PC-9 (cell line): ENCODE measurements at regions not wholly inside any gene's neighbourhood (a gene's known extent, or its start where the extent isn't known, plus 50 kb on each side); places are given as distances from the start of the nearest gene placed in this dataset.

Source experiments
- EZH2 ChIP-seq: fragments of 200-600 bp; sonication (generic); IDR thresholded peaks from 2 replicates; pipeline ENCODE4 v1.8.0; 2017; ENCODE audit warnings: antibody characterized with exemption, low read depth
- TF ChIP-seq, protein P1 (sequence below): fragments of 200-600 bp; sonication (generic); conservative IDR thresholded peaks from 2 replicates; pipeline ENCODE4 v1.6.1; 2017; ENCODE audit warnings: mixed run types, antibody characterized with exemption, mild to moderate bottlenecking, moderate library complexity

DNA sequence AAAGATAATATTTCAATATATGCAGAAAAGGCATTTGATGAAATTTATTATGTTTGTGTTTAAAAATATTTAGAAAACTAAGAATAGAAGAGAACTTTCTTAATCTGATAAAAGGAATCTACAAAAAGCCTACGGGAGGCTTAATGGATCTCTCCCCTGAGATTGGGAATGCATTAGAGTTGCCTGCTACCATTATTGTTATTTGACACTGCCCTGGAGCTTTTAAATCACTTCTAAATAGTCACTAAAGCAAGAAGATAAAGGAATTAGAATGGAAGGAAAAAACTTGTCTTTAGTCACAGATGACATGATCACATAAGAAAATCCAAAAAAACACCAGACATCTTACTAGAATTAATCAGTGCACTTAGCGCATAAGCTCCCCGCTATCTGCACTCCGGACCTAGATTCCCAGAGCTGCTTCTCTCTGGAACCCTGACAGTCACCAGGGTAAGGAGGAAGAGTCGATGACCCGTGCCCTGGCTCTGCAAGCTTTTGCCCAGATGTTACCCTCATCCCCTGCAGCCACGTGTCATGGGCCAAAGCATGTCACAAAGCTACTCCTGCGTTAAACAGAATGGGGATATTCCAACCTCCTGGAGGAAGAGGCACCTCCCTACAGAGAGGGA lies 97.1 kb downstream of the MINAR1 start:
- TF ChIP-seq, protein P1, sequence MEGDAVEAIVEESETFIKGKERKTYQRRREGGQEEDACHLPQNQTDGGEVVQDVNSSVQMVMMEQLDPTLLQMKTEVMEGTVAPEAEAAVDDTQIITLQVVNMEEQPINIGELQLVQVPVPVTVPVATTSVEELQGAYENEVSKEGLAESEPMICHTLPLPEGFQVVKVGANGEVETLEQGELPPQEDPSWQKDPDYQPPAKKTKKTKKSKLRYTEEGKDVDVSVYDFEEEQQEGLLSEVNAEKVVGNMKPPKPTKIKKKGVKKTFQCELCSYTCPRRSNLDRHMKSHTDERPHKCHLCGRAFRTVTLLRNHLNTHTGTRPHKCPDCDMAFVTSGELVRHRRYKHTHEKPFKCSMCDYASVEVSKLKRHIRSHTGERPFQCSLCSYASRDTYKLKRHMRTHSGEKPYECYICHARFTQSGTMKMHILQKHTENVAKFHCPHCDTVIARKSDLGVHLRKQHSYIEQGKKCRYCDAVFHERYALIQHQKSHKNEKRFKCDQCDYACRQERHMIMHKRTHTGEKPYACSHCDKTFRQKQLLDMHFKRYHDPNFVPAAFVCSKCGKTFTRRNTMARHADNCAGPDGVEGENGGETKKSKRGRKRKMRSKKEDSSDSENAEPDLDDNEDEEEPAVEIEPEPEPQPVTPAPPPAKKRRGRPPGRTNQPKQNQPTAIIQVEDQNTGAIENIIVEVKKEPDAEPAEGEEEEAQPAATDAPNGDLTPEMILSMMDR, result no peak
- no peak for TF ChIP-seq EZH2
